ENCODE measurements at regions not wholly inside any gene's neighbourhood (a gene's known extent, or its start where the extent isn't known, plus 50 kb on each side); places are given as distances from the start of the nearest gene placed in this dataset.

- no peak for DNase-seq (ENCODE audit: low read depth)
- no peak for TF ChIP-seq CTCF (IDR thresholded peaks at IDR 0.05; ENCODE audit: control insufficient read depth, insufficient read depth, low read depth, low read length, missing control alignments)
- H3K4me3 ChIP-seq (ENCODE audit: control insufficient read depth, low read depth, low read length) = no peak overlapping the region
These were observed 110.4 kb upstream of the FAM174A start for GRCh38 chr5:100424787-100425186.

- no peak for DNase-seq (ENCODE audit: low read depth)
- no peak overlapping the region for H3K4me3 ChIP-seq (ENCODE audit: control insufficient read depth, low read depth, low read length)
- TF ChIP-seq CTCF (IDR thresholded peaks at IDR 0.05; ENCODE audit: control insufficient read depth, insufficient read depth, low read depth, low read length, missing control alignments) = no peak
These were observed 111.2 kb upstream of the FAM174A start for GRCh38 chr5:100424017-100424416.

GRCh38 chr5:100423330-100423729, 111.8 kb upstream of the FAM174A start:
- DNase-seq (ENCODE audit: low read depth) = no peak
- TF ChIP-seq CTCF (IDR thresholded peaks at IDR 0.05; ENCODE audit: control insufficient read depth, insufficient read depth, low read depth, low read length, missing control alignments) = no peak
- no peak overlapping the region for H3K4me3 ChIP-seq (ENCODE audit: control insufficient read depth, low read depth, low read length)

- DNase-seq (ENCODE audit: low read depth) = no peak
- TF ChIP-seq CTCF (IDR thresholded peaks at IDR 0.05; ENCODE audit: control insufficient read depth, insufficient read depth, low read depth, low read length, missing control alignments) = no peak
These were observed 113.8 kb upstream of the FAM174A start for GRCh38 chr5:100421360-100421759.

GRCh38 chr5:100418231-100418630, 116.9 kb upstream of the FAM174A start:
- DNase-seq (ENCODE audit: low read depth) = no peak
- H3K4me3 ChIP-seq (ENCODE audit: control insufficient read depth, low read depth, low read length) = no peak overlapping the region
- TF ChIP-seq CTCF (IDR thresholded peaks at IDR 0.05; ENCODE audit: control insufficient read depth, insufficient read depth, low read depth, low read length, missing control alignments) = no peak

More at GRCh38 chr5:100421360-100421759, 113.8 kb upstream of the FAM174A start:
- H3K4me3 ChIP-seq (ENCODE audit: control insufficient read depth, low read depth, low read length) = no peak overlapping the region

GRCh38 chr5:100409660-100410151, 125.5 kb upstream of the FAM174A start:
- DNase-seq (ENCODE audit: low read depth) = no peak
- TF ChIP-seq CTCF (IDR thresholded peaks at IDR 0.05; ENCODE audit: control insufficient read depth, insufficient read depth, low read depth, low read length, missing control alignments) = no peak

GRCh38 chr5:100407053-100407452, 128.1 kb upstream of the FAM174A start:
- H3K4me3 ChIP-seq (ENCODE audit: control insufficient read depth, low read depth, low read length) = no peak overlapping the region
- DNase-seq (ENCODE audit: low read depth) = no peak
- no peak for TF ChIP-seq CTCF (IDR thresholded peaks at IDR 0.05; ENCODE audit: control insufficient read depth, insufficient read depth, low read depth, low read length, missing control alignments)

More at GRCh38 chr5:100409660-100410151, 125.5 kb upstream of the FAM174A start:
- no peak overlapping the region for H3K4me3 ChIP-seq (ENCODE audit: control insufficient read depth, low read depth, low read length)
